Keratinocyte (primary cell): ENCODE measurements at regions not wholly inside any gene's neighbourhood (a gene's known extent, or its start where the extent isn't known, plus 50 kb on each side); places are given as distances from the start of the nearest gene placed in this dataset.

ENCODE experiments used
- EZH2 ChIP-seq: IDR thresholded peaks from one replicate; pipeline ENCODE4 v1.6.1; 2012; ENCODE audit warnings: inconsistent platforms, mild to moderate bottlenecking, low read length, moderate library complexity
- TF ChIP-seq, protein P1 (sequence below), 3 experiments: IDR thresholded peaks in 1 of 3; conservative IDR thresholded peaks in 1 of 3; optimal IDR thresholded peaks in 1 of 3; 2 replicates in 2 of 3; 3 replicates in 1 of 3; pipeline versions ENCODE3 to v1.5.1; 2011; ENCODE audit warnings: low read length in 3 of 3, mild to moderate bottlenecking in 3 of 3, moderate library complexity in 2 of 3, control low read depth in 1 of 3, inconsistent platforms in 1 of 3; ENCODE audit not compliant: insufficient read depth in 2 of 3; ENCODE audit errors: extremely low read depth in 1 of 3

GRCh38 chr9:78698371-78698770 lies 401.4 kb downstream of the PSAT1 start:
- TF ChIP-seq, protein P1, sequence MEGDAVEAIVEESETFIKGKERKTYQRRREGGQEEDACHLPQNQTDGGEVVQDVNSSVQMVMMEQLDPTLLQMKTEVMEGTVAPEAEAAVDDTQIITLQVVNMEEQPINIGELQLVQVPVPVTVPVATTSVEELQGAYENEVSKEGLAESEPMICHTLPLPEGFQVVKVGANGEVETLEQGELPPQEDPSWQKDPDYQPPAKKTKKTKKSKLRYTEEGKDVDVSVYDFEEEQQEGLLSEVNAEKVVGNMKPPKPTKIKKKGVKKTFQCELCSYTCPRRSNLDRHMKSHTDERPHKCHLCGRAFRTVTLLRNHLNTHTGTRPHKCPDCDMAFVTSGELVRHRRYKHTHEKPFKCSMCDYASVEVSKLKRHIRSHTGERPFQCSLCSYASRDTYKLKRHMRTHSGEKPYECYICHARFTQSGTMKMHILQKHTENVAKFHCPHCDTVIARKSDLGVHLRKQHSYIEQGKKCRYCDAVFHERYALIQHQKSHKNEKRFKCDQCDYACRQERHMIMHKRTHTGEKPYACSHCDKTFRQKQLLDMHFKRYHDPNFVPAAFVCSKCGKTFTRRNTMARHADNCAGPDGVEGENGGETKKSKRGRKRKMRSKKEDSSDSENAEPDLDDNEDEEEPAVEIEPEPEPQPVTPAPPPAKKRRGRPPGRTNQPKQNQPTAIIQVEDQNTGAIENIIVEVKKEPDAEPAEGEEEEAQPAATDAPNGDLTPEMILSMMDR (optimal IDR thresholded peaks at IDR 0.05 in 1 of 3, IDR thresholded peaks at IDR 0.05 in 1 of 3, conservative IDR thresholded peaks at IDR 0.05 in 1 of 3; ENCODE audit: extremely low read depth in 1 of 3, insufficient read depth in 2 of 3, low read length in 3 of 3) = no peak
- TF ChIP-seq EZH2 = no peak
